HAP-1 (cell line): ENCODE measurements at regions not wholly inside any gene's neighbourhood (a gene's known extent, or its start where the extent isn't known, plus 50 kb on each side); places are given as distances from the start of the nearest gene placed in this dataset.
"Not testable (repeated sequence)": the region's sequence is repeated elsewhere in the genome, so short reads cannot be mapped to it uniquely, and the experiment has no call there.

Source experiments
- DNase-seq, 2 experiments: peaks; one replicate each; pipeline ENCODE4 v3.0.0-alpha.2; 2016 to 2020; ENCODE audit warnings: low spot score in 2 of 2
- H3K27me3 ChIP-seq: fragments of 250-450 bp; sonication (Bioruptor Pico); 2 replicates; pipeline ENCODE4 v1.5.1; 2020; ENCODE audit warnings: low read depth, mild to moderate bottlenecking, moderate library complexity
- H3K36me3 ChIP-seq: fragments of 250-450 bp; sonication (Bioruptor Pico); replicated peaks from 2 replicates; pipeline ENCODE4 v1.5.1; 2020; ENCODE audit warnings: mild to moderate bottlenecking
- H3K4me1 ChIP-seq: fragments of 250-450 bp; sonication (Bioruptor Pico); 2 replicates; pipeline ENCODE4 v1.5.1; 2020; ENCODE audit warnings: mild to moderate bottlenecking
- H3K4me3 ChIP-seq: fragments of 250-450 bp; sonication (Bioruptor Pico); 2 replicates; pipeline ENCODE4 v1.5.1; 2020; ENCODE audit warnings: mild to moderate bottlenecking, moderate library complexity
- H3K9me3 ChIP-seq: fragments of 250-450 bp; sonication (Bioruptor Pico); 2 replicates; pipeline ENCODE4 v1.5.1; 2020; ENCODE audit warnings: mild to moderate bottlenecking, moderate library complexity
- in situ Hi-C: fragments of 300-500 bp; cut with MboI; formaldehyde crosslinking; loops from 3 replicates; pipeline ENCODE4 v1.14.3; 2020; ENCODE audit warnings: low sequenced_read_pairs, inconsistent platforms, mixed read lengths

DNA sequence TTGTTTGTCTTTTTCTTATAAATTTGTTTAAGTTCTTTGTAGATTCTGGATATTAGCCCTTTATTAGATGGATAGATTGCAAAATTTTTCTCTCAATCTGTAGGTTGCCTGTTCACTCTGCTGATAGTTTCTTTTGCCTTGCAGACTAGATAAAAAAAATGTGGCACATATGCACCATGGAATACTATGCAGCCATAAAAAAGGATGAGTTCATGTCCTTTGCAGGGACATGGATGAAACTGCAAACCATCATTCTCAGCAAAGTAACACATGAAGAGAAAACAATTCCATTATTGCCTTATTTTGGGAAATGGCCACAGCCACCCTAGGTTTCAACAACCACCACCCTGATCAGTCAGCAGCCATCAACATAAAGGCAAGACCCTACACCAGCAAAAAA is 166.7 kb downstream of the CENPF start:
- H3K4me3 ChIP-seq, DNase-seq, H3K4me1 ChIP-seq, H3K27me3 ChIP-seq, in situ Hi-C loops, H3K36me3 ChIP-seq, H3K9me3 ChIP-seq: not testable (repeated sequence)

DNA sequence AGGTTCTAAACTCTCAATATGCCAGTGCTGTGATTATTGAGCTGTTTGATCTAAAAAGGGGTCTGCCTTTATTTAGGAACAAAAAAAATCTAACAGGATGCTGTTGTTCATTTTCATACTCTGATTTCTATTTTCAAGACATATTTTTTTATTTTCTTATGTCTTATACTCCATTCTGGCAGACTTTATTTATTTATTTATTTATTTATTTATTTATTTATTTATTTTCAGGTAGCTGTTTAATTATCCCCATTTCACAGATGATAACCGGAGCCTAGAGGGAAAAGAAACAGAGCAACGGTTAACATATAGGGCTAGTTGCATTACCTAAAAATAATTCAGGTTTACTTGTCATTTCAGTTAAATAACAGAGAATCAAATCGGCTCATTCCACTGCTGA is 174.4 kb downstream of the CENPF start:
- no peak for DNase-seq
- H3K27me3 ChIP-seq: no peaks in the 10 kb centered on the region
- no peak overlapping the region for H3K4me3 ChIP-seq
- in situ Hi-C loops: no loop called here
- H3K4me1 ChIP-seq: no peaks in the 10 kb centered on the region
- H3K9me3 ChIP-seq: no peaks in the 10 kb centered on the region
- no peaks in the 10 kb centered on the region for H3K36me3 ChIP-seq

GRCh38 chr1:214791961-214792360 is 189.0 kb downstream of the CENPF start:
- DNase-seq: no peak
- Histone ChIP-seq H3K9me3 (no peaks in the 10 kb centered on the region), H3K4me1 (no peaks in the 10 kb centered on the region), H3K36me3 (no peaks in the 10 kb centered on the region), H3K27me3 (no peaks in the 10 kb centered on the region), H3K4me3 (no peak overlapping the region)
- in situ Hi-C loops: no loop called here

GRCh38 chr1:214792527-214793186 is 189.7 kb downstream of the CENPF start:
- no peaks in the 10 kb centered on the region for H3K27me3 ChIP-seq
- H3K9me3 ChIP-seq: no peaks in the 10 kb centered on the region
- in situ Hi-C loops: no loop called here
- H3K4me3 ChIP-seq: no peak overlapping the region
- H3K36me3 ChIP-seq: no peaks in the 10 kb centered on the region
- DNase-seq: no peak
- H3K4me1 ChIP-seq: no peaks in the 10 kb centered on the region

- H3K9me3 ChIP-seq: no peaks in the 10 kb centered on the region
- no peak overlapping the region for H3K4me3 ChIP-seq
- no peaks in the 10 kb centered on the region for H3K36me3 ChIP-seq
- no peaks in the 10 kb centered on the region for H3K27me3 ChIP-seq
- in situ Hi-C loops: no loop called here
- DNase-seq: no peak
- H3K4me1 ChIP-seq: no peaks in the 10 kb centered on the region
These were observed 190.7 kb downstream of the CENPF start for GRCh38 chr1:214793708-214794107.

DNA sequence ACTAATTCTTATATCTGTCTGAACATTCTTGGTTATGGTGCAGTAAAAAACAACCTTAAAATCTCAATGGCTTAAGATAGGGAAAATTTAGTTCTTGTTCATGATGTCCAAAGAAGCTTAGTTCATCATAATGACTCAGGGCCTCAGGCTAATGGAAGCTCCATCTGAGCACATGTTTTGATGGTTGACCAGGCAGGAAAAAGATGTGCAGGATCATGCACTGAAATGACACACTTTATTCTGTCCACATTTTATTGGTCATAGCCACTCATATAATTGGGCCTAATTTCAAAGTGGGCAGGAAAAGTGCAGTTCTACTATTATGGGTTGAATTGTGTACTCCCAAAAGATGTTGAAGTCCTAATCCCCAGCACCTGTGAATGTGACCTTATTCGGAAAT is 198.2 kb downstream of the CENPF start:
- no peak for DNase-seq
- no peaks in the 10 kb centered on the region for H3K4me1 ChIP-seq
- no peaks in the 10 kb centered on the region for H3K36me3 ChIP-seq
- in situ Hi-C loops: no loop called here
- no peak overlapping the region for H3K4me3 ChIP-seq
- no peaks in the 10 kb centered on the region for H3K9me3 ChIP-seq
- no peaks in the 10 kb centered on the region for H3K27me3 ChIP-seq

DNA sequence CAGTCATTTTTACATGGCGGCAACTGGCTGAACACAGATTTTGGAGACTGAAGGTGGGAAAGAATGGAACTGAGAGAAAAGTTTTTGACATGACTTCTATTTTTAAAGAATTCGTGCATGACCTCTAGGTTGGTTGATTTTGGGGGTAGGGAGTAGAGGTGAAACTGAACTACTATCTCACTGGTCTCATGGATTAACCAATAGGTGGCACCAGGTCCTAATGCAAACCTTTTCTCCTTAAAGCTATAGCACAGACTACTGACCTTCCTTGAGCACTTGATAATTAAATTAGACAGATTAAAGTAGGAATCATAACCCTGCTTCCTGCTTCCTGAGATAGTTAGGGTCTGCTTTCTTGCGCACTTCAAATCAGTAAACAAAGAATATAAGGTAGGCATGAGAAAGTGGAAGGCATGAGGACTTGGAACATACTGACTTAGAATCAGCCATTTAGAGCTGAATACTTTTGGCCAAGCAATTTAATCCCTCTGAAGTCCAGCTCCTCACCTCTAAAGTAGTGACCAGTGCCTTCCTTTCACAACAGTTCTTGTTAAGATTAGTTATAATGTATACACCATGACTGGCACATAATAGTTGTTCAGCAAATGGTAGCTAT is 206.0 kb downstream of the CENPF start:
- Histone ChIP-seq H3K27me3 (no peaks in the 10 kb centered on the region), H3K9me3 (no peaks in the 10 kb centered on the region), H3K36me3 (no peaks in the 10 kb centered on the region), H3K4me3 (no peak overlapping the region), H3K4me1 (no peaks in the 10 kb centered on the region)
- DNase-seq: peak; percentile 17 to 45
- in situ Hi-C loops: no loop called here

GRCh38 chr1:214816603-214817002 is 213.6 kb downstream of the CENPF start:
- Histone ChIP-seq H3K4me3 (no peak overlapping the region), H3K4me1 (no peaks in the 10 kb centered on the region), H3K9me3 (no peaks in the 10 kb centered on the region), H3K27me3 (no peaks in the 10 kb centered on the region), H3K36me3 (no peaks in the 10 kb centered on the region)
- in situ Hi-C loops: loop anchor here (10.0 kb wide), 1 partner anchor 708 kb away; no protein-coding TSS in a partner anchor
- DNase-seq: no peak

GRCh38 chr1:214823311-214824117 is 220.5 kb downstream of the CENPF start:
- DNase-seq: peak in 1 of 2 experiments; percentile 21
- Histone ChIP-seq H3K9me3 (no peaks in the 10 kb centered on the region; the same call in 1 of the 2 replicates), H3K27me3 (no peaks in the 10 kb centered on the region), H3K4me3 (no peak overlapping the region), H3K36me3 (no peaks in the 10 kb centered on the region), H3K4me1 (0 out of 2 replicates have a peak, but pooled peaks cover 3% of the 10 kb centered on the region)
- in situ Hi-C loops: no loop called here

DNA sequence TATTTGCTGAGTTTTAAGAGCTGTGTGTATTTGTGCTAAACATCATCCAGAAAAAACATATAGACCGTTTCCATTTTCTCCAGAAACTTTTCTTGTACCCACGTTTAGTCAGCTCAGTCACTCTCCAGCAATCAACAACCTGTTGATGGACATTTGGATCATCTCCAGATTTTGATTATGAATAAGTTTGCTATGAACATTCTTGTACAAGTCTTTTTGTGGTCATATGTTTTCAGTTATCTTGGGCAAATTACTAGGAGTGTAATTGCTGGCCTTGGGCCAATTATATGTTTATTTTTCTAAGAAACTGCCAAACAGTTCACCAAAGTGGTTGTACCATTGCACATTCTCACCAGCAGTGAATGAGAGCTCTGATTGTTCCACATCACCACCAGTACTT is 221.8 kb downstream of the CENPF start:
- in situ Hi-C loops: no loop called here
- Histone ChIP-seq H3K27me3 (no peaks in the 10 kb centered on the region), H3K9me3 (no peaks in the 10 kb centered on the region; the same call in 1 of the 2 replicates), H3K36me3 (no peaks in the 10 kb centered on the region), H3K4me3 (no peak overlapping the region), H3K4me1 (0 out of 2 replicates have a peak, but pooled peaks cover 3% of the 10 kb centered on the region)
- DNase-seq: no peak

GRCh38 chr1:214826619-214827018 is 223.6 kb downstream of the CENPF start:
- H3K9me3 ChIP-seq: no peaks in the 10 kb centered on the region; the same call in 1 of the 2 replicates
- H3K4me3 ChIP-seq: no peak overlapping the region
- no peaks in the 10 kb centered on the region for H3K27me3 ChIP-seq
- no peaks in the 10 kb centered on the region for H3K36me3 ChIP-seq
- in situ Hi-C loops: no loop called here
- H3K4me1 ChIP-seq: 0 out of 2 replicates have a peak, but pooled peaks cover 3% of the 10 kb centered on the region
- DNase-seq: no peak

- H3K36me3 ChIP-seq: no peaks in the 10 kb centered on the region
- no peak for DNase-seq
- H3K9me3 ChIP-seq: no peaks in the 10 kb centered on the region; the same call in 1 of the 2 replicates
- no peaks in the 10 kb centered on the region for H3K27me3 ChIP-seq
- in situ Hi-C loops: no loop called here
- no peaks in the 10 kb centered on the region for H3K4me1 ChIP-seq
- H3K4me3 ChIP-seq: no peak overlapping the region
These were observed 224.9 kb downstream of the CENPF start for GRCh38 chr1:214827883-214828282.

- H3K36me3 ChIP-seq: no peaks in the 10 kb centered on the region
- no peaks in the 10 kb centered on the region for H3K27me3 ChIP-seq
- no peak overlapping the region for H3K4me3 ChIP-seq
- H3K9me3 ChIP-seq: no peaks in the 10 kb centered on the region
- in situ Hi-C loops: no loop called here
- no peak for DNase-seq
- no peaks in the 10 kb centered on the region for H3K4me1 ChIP-seq
These were observed 227.9 kb downstream of the CENPF start for GRCh38 chr1:214830941-214831340.

GRCh38 chr1:214831956-214832355 is 229.0 kb downstream of the CENPF start:
- in situ Hi-C loops: no loop called here
- no peaks in the 10 kb centered on the region for H3K27me3 ChIP-seq
- no peak for DNase-seq
- no peak overlapping the region for H3K4me3 ChIP-seq
- H3K36me3 ChIP-seq: no peaks in the 10 kb centered on the region
- no peaks in the 10 kb centered on the region for H3K9me3 ChIP-seq
- H3K4me1 ChIP-seq: no peaks in the 10 kb centered on the region
